NCI-H1694 (cell line): ENCODE measurements at regions not wholly inside any gene's neighbourhood (a gene's known extent, or its start where the extent isn't known, plus 50 kb on each side); places are given as distances from the start of the nearest gene placed in this dataset.

ENCODE experiments used
- DNase-seq: peaks from one replicate; lab custom pipeline; 2025; lab: John Stamatoyannopoulos, UW

DNA sequence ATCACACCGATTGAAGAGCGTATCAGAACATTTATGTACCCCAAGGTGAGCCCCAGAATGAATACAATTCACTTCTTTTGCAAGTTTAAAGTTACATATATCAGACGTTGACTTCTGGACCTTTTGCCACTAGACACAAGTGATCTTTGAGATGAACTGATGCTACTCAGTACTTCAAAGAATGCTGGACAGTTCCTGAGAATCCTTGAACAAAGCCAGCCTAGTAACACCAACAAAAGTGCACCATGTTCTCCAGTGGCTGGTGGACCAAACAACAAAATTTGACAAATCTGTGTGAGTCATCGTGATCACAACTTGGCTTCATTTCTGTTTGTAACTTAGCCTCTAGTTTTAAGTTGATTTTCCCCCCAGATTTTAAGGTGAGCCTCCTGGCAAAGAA lies 355.7 kb downstream of the SOX2 start:
- DNase-seq = no peak

GRCh38 chr3:182078316-182078715 lies 366.6 kb downstream of the SOX2 start:
- no peak for DNase-seq

DNA sequence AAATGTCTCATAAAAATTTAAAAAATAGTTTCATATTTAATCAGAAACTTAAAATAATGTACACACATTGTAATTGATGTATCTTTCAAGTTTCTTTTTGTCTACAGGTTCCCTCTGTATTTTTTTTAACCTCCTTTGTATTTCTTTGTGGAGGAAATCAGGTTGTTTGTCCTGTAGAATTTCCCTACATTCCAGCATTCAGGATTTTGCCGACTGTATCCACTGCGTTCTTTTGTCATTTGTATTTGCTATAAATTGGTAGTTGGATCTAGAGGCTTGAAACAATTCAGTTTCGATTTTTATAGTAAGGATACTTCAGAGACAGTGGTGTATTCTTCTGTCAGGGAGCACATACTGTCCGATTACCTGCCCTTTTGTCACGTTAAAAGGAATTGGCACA lies 367.2 kb downstream of the SOX2 start:
- DNase-seq = no peak

DNA sequence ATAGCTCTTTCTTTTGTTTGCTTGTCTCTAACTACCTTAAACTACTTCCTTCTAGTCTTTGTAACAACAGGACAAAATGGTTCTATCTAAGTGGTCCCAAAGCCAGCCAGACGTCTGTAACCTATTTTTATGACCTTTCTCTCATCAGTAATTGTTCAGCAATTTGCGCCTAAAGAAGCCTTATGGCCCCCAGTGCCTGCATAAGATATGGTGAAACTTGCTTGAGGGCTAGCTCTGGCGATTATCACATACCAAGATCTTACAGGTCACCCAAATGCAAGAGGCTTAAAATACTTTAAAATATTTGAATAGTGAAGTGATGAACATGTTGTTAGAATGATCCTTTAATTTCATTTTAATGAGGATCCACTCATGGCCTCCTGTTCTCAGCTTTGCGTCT lies 369.4 kb downstream of the SOX2 start:
- DNase-seq = no peak

DNA sequence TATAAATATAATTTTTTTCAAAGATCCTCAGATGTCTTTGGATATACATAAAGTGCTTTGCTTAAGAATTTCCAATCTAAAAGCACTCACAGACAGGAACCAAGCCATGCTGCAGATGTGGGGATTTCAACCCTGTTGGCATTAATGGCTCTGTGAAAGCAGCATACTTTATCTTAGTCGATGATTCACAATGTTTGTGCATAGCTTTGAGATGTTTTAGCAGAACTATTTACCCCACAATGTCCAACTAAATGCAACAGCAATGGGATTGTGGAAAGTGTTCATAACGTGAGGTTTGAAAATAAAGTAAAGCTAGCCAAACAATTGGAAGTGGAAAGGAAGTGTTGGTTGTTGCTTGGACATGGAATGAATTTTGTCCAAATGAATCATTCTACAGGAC lies 371.4 kb downstream of the SOX2 start:
- no peak for DNase-seq

GRCh38 chr3:182092662-182093262 lies 381.0 kb downstream of the SOX2 start:
- DNase-seq = peak; percentile 87

DNA sequence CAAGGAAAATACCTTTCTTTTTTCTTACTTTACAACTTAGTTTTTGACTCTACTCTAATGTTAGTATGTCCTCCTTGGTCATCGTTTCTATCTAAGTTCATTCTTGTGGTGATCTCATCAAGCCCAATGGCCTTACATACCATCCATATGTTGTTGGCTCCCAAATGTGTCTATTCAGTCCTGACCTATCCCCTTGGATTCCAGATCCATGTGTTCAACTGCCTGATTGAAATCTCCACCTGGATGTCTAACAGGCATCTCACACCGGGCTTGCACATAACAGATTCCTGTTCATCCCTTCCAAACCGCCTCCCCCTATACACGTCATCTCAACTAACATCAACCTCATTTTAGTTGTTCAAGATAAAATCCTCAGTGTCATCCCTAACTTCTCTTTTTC lies 382.6 kb downstream of the SOX2 start:
- DNase-seq = no peak

- DNase-seq = peak; percentile 52
These were observed 393.2 kb downstream of the SOX2 start for GRCh38 chr3:182104881-182105280.

- no peak for DNase-seq
These were observed 394.1 kb downstream of the SOX2 start for GRCh38 chr3:182105875-182106274.

GRCh38 chr3:182108371-182108770 lies 396.6 kb downstream of the SOX2 start:
- no peak for DNase-seq

DNA sequence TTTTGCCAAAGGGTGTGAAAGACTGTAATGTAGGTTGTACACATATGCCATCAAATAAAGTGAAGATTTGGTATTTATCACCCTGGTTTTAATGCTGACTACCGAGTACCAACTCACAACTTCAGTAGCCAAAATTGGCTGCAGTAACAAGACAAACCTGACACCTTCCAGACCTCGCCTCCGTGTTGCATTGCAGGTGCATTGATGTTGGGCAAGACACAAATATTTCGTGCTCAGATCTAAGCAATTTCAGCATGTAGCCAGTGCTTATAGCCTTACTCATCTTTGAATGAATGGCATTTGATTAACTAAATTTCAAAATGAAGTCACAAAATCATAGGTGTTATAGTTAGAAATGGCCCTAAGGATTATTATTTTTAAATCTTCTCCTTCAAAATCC lies 400.2 kb downstream of the SOX2 start:
- no peak for DNase-seq

GRCh38 chr3:182115328-182116015 lies 403.7 kb downstream of the SOX2 start:
- no peak for DNase-seq

DNA sequence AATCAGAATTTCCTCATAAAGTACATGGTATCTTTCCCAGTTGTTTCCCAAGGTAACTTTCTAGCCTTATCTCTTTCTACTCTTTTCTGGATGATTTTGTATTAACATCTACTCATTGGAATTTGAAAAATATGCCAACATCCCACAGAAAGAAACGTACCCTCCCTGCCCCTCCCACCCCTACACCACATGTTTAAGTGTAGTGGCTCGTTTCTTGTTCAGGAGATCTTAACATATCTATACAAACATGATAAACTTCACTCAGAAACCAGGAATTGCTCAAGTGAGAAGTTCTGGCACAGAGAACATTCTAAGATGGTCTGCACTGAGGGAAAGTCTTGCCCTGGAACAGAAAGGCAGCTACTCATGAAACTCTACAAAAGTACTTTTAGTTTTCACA lies 404.7 kb downstream of the SOX2 start:
- no peak for DNase-seq

- DNase-seq = no peak
These were observed 405.4 kb downstream of the SOX2 start for GRCh38 chr3:182117131-182117530.

DNA sequence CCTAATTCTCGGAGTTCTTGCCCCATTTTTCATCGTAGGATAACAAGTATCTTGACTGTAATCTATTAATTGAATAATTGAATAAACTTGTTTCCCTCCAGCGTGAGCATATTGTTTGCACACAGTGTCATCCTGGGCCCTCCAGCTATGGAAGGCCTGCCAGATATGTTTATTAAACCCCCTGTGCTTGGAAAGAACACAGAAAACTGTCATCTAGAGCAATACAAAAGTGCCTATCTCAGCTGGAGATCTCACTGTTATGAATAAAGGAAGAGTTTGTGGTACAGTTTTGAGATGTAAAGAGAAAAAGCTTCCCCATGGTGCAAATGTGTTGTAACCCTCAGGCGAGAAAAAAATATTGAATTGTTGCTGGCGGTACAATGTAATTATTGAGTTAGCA lies 405.9 kb downstream of the SOX2 start:
- DNase-seq = no peak

- DNase-seq = no peak
These were observed 406.3 kb downstream of the SOX2 start for GRCh38 chr3:182118066-182118465.

GRCh38 chr3:182121401-182121800 lies 409.7 kb downstream of the SOX2 start:
- DNase-seq = no peak

GRCh38 chr3:182122779-182123178 lies 411.1 kb downstream of the SOX2 start:
- DNase-seq = no peak

GRCh38 chr3:182124187-182124586 lies 412.5 kb downstream of the SOX2 start:
- DNase-seq = no peak

GRCh38 chr3:182124716-182125115 lies 413.0 kb downstream of the SOX2 start:
- no peak for DNase-seq

- no peak for DNase-seq
These were observed 418.0 kb downstream of the SOX2 start for GRCh38 chr3:182129740-182130139.

DNA sequence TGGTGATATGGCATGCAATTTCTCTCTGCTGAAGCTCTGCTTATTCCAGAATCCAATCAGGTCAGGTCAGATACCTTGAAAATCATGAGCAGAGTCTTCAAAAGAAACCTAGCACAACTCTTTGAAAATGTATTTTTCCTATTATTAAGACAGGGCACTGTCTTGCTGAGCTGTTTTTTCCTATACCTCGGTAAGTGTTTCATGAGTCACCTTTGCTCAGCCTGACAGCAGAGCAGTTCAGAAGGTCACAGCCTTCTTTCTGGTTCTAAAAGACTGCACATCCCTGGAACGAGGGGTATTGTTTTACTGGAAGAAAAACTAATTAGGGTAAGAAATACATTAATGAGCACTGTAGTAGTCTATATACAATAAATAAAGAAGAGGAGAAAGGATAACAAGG lies 422.0 kb downstream of the SOX2 start:
- DNase-seq = no peak

DNA sequence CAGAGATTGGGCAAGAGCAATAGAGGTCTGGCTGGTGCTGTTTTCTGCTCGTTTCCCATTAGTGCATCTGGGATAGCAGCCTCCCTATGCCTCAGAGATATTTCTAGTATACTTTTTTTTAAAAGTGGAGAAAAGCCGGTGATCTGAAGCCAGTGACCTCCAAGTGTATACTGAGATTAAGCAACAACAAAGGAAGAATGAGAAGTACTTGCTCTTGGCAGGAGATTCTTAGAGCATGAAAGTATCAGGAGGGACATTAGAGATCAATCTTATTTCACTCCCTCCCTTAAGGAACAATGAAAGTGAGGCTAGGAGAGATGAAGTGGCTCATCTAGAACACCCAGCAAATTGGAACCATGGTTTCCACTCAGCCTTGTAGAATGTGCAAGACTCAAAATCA lies 423.3 kb downstream of the SOX2 start:
- DNase-seq = no peak
